HG03095 (cell line): ENCODE measurements at regions not wholly inside any gene's neighbourhood (a gene's known extent, or its start where the extent isn't known, plus 50 kb on each side); places are given as distances from the start of the nearest gene placed in this dataset.

ENCODE experiments used
- ATAC-seq: cut with Tn5 transposase; IDR thresholded peaks from one replicate; pipeline ENCODE4 v1.9.1; 2021; ENCODE audit warnings: moderate library complexity; ENCODE audit not compliant: unreplicated experiment

- ATAC-seq, result no peak
Measured at GRCh38 chr1:239778208-239778813, 313.4 kb upstream of the FMN2 start.

GRCh38 chr1:239779962-239780361 is 311.7 kb upstream of the FMN2 start:
- no peak for ATAC-seq

GRCh38 chr1:239784896-239785295 is 306.8 kb upstream of the FMN2 start:
- no peak for ATAC-seq

GRCh38 chr1:239785576-239785975 is 306.1 kb upstream of the FMN2 start:
- no peak for ATAC-seq

- no peak for ATAC-seq
Measured at GRCh38 chr1:239786464-239786863, 305.2 kb upstream of the FMN2 start.

GRCh38 chr1:239792157-239792556 is 299.5 kb upstream of the FMN2 start:
- ATAC-seq, result no peak

- ATAC-seq, result no peak
Measured at GRCh38 chr1:239795304-239795703, 296.4 kb upstream of the FMN2 start.

GRCh38 chr1:239799617-239800016 is 292.1 kb upstream of the FMN2 start:
- ATAC-seq, result no peak

GRCh38 chr1:239800861-239801260 is 290.8 kb upstream of the FMN2 start:
- ATAC-seq, result no peak

- ATAC-seq, result no peak
Measured at GRCh38 chr1:239802275-239802674, 289.4 kb upstream of the FMN2 start.

- ATAC-seq, result no peak
Measured at GRCh38 chr1:239803781-239804180, 287.9 kb upstream of the FMN2 start.

- no peak for ATAC-seq
Measured at GRCh38 chr1:239804266-239804665, 287.4 kb upstream of the FMN2 start.

- ATAC-seq, result no peak
Measured at GRCh38 chr1:239805042-239805441, 286.6 kb upstream of the FMN2 start.

- no peak for ATAC-seq
Measured at GRCh38 chr1:239805851-239806772, 285.6 kb upstream of the FMN2 start.

- no peak for ATAC-seq
Measured at GRCh38 chr1:239806897-239807296, 284.8 kb upstream of the FMN2 start.

- no peak for ATAC-seq
Measured at GRCh38 chr1:239807361-239807760, 284.3 kb upstream of the FMN2 start.

GRCh38 chr1:239810061-239810481 is 281.6 kb upstream of the FMN2 start:
- ATAC-seq, result no peak

- no peak for ATAC-seq
Measured at GRCh38 chr1:239811211-239811885, 280.3 kb upstream of the FMN2 start.

- ATAC-seq, result no peak
Measured at GRCh38 chr1:239812580-239812979, 279.1 kb upstream of the FMN2 start.

- no peak for ATAC-seq
Measured at GRCh38 chr1:239814306-239814881, 277.3 kb upstream of the FMN2 start.

- ATAC-seq, result no peak
Measured at GRCh38 chr1:239815074-239815473, 276.6 kb upstream of the FMN2 start.
